GM23248 (cell line): ENCODE measurements at regions not wholly inside any gene's neighbourhood (a gene's known extent, or its start where the extent isn't known, plus 50 kb on each side); places are given as distances from the start of the nearest gene placed in this dataset.
A peak's percentile ranks its signal among the peaks of the same experiment; 100 is the strongest.

Experiments
- DNase-seq: peaks from one replicate; pipeline ENCODE4 v3.0.0-alpha.2; 2015
- H2AFZ ChIP-seq: fragments of 200-600 bp; sonication (generic); 2 replicates; pipeline ENCODE4 v1.6.1; 2016; ENCODE audit warnings: antibody characterized with exemption
- H3F3A ChIP-seq: fragments of 200-600 bp; sonication (generic); 2 replicates; pipeline ENCODE4 v1.6.1; 2016; ENCODE audit warnings: mild to moderate bottlenecking, antibody characterized with exemption, mixed run types; ENCODE audit not compliant: insufficient read depth
- H3K27ac ChIP-seq: fragments of 200-600 bp; sonication (generic); 2 replicates; pipeline ENCODE4 v1.5.1; 2016; ENCODE audit warnings: mild to moderate bottlenecking
- H3K27me3 ChIP-seq: fragments of 200-600 bp; sonication (generic); replicated peaks from 2 replicates; pipeline ENCODE4 v1.6.1; 2016; ENCODE audit warnings: mild to moderate bottlenecking; ENCODE audit not compliant: insufficient read depth
- H3K36me3 ChIP-seq: fragments of 200-600 bp; sonication (generic); 2 replicates; pipeline ENCODE4 v1.6.1; 2016; ENCODE audit warnings: low read depth, mild to moderate bottlenecking
- H3K4me1 ChIP-seq: fragments of 200-600 bp; sonication (generic); 2 replicates; pipeline ENCODE4 v1.6.1; 2016; ENCODE audit warnings: mild to moderate bottlenecking; ENCODE audit not compliant: insufficient read depth
- H3K4me2 ChIP-seq: fragments of 200-600 bp; sonication (generic); one replicate; pipeline ENCODE4 v1.6.1; 2016; ENCODE audit warnings: mild to moderate bottlenecking; ENCODE audit not compliant: unreplicated experiment
- H3K4me3 ChIP-seq: fragments of 200-600 bp; sonication (generic); 2 replicates; pipeline ENCODE4 v1.5.1; 2016; ENCODE audit warnings: mild to moderate bottlenecking
- H3K79me2 ChIP-seq: fragments of 200-600 bp; sonication (generic); 2 replicates; pipeline ENCODE4 v1.6.1; 2016; ENCODE audit warnings: mild to moderate bottlenecking; ENCODE audit not compliant: insufficient read depth
- H3K9ac ChIP-seq: fragments of 200-600 bp; sonication (generic); 2 replicates; pipeline ENCODE4 v1.6.1; 2016; ENCODE audit warnings: mild to moderate bottlenecking
- H3K9me2 ChIP-seq: fragments of 200-600 bp; sonication (generic); 2 replicates; pipeline ENCODE4 v1.6.1; 2016; ENCODE audit warnings: mixed run types, mild to moderate bottlenecking, moderate library complexity; ENCODE audit not compliant: insufficient read depth
- H3K9me3 ChIP-seq: fragments of 200-600 bp; sonication (generic); one replicate; pipeline ENCODE4 v1.6.1; 2017; ENCODE audit warnings: low read depth
- H4K20me1 ChIP-seq: fragments of 200-600 bp; sonication (generic); 2 replicates; pipeline ENCODE4 v1.6.0; 2016; ENCODE audit not compliant: insufficient read depth
- EZH2 ChIP-seq: fragments of 200-600 bp; sonication (generic); IDR thresholded peaks from 2 replicates; pipeline ENCODE4 v1.6.1; 2018; ENCODE audit warnings: antibody characterized with exemption, mild to moderate bottlenecking; ENCODE audit not compliant: insufficient read depth, poor library complexity, severe bottlenecking
- EZH2phosphoT487 ChIP-seq: fragments of 200-600 bp; sonication (generic); IDR thresholded peaks from 2 replicates; pipeline ENCODE4 v1.6.1; 2018; ENCODE audit warnings: antibody characterized with exemption, moderate library complexity, mild to moderate bottlenecking, low read depth; ENCODE audit not compliant: insufficient read depth
- WGBS, 2 experiments: methylation state at CpG; one replicate each; pipeline ENCODE4 v1.1.6; 2015 to 2017; ENCODE audit warnings: low lambda C conversion rate in 2 of 2, low coverage in 1 of 2; ENCODE audit errors: missing lambda C conversion rate in 2 of 2; 5-methylcytosine and 5-hydroxymethylcytosine counted together
- in situ Hi-C: fragments of 300-500 bp; cut with MboI; formaldehyde crosslinking; loops from 2 replicates; pipeline ENCODE4 v1.15.0; 2020

DNA sequence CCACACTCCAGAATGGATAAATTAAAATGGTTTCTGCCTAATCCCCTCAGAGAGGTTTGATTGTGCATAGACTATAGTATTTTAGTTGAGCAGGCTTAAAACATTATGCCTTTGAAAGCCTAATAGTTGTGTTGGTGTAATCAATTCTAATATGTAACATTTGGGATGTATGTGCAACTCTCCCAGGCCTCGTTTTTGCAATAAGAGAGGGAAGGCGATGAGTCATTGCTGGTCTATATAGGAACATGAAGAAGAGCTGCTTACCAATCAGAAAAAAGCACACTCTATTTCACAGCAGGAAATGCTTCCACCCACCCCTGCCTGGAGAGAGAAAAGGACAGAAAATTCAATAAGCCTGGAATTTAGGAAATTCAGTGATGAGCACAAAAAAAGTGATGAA, 1424.0 kb upstream of the PIK3C3 start:
- no peaks in the 10 kb centered on the region for H3K9me3 ChIP-seq
- H3K79me2 ChIP-seq = no peaks in the 10 kb centered on the region
- H3K4me2 ChIP-seq = no peak overlapping the region
- TF ChIP-seq EZH2phosphoT487 (no peak), EZH2 (no peak)
- DNase-seq = no peak
- H4K20me1 ChIP-seq = no peaks in the 10 kb centered on the region
- H3F3A ChIP-seq = no peaks in the 10 kb centered on the region
- no peaks in the 10 kb centered on the region for H3K9me2 ChIP-seq
- 17 to 22% methylated on average over 2 of the region's 2 CpGs for WGBS, 2 experiments
- no peaks in the 10 kb centered on the region for H3K27me3 ChIP-seq
- H3K36me3 ChIP-seq = no peaks in the 10 kb centered on the region
- no peak overlapping the region for H3K4me3 ChIP-seq
- H2AFZ ChIP-seq = no peak overlapping the region
- H3K9ac ChIP-seq = no peak overlapping the region
- H3K4me1 ChIP-seq = no peaks in the 10 kb centered on the region
- no peak overlapping the region for H3K27ac ChIP-seq
- in situ Hi-C loops = no loop called here

DNA sequence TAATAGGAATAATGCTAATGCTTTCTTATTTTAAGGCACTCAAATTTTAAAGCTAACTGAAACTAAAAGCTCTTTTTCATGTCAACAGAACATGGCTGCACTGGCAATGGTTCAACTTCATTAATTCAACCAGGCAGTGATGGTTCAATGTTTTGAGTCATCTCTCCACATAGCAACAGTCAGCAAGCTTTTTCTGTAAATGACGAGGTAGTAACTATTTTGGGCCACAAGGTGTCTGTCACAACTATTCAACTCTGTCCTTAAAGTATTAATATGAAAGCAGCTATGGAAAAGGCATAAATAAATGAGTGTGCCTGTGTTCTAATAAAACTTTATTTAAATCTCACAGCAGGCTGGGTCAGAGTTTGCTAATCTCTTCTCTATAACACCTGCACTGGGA, 1425.6 kb upstream of the PIK3C3 start:
- Histone ChIP-seq H3K4me1 (no peaks in the 10 kb centered on the region), H3K4me3 (no peak overlapping the region), H3K4me2 (no peak overlapping the region), H3K27ac (no peak overlapping the region), H3K9ac (no peak overlapping the region), H3F3A (no peaks in the 10 kb centered on the region), H3K9me2 (no peaks in the 10 kb centered on the region), H4K20me1 (no peaks in the 10 kb centered on the region), H3K9me3 (no peaks in the 10 kb centered on the region), H2AFZ (no peak overlapping the region), H3K36me3 (no peaks in the 10 kb centered on the region), H3K27me3 (no peaks in the 10 kb centered on the region), H3K79me2 (no peaks in the 10 kb centered on the region)
- in situ Hi-C loops = no loop called here
- DNase-seq = peak; percentile 36
- TF ChIP-seq EZH2phosphoT487 (no peak), EZH2 (no peak)
- WGBS, 2 experiments = 2 to 4% methylated on average over 1 of the region's 1 CpG

DNA sequence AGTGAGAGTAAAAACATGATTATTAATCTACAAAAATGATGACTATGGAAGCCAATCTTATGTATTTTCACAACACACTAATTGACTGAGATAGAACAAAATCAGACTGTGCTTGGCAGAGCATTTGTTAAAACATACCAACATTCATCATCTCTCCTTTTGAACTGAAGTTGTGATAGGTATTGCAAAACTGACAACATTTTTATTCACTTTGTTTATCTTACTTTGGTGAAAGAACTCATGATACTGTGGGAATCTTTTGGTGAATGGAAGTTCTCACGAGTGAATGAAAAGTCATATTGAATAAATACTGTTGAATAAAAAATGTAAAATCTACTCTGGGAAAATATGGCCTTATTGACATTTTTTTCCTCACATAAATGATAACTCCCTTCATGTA, 1430.2 kb upstream of the PIK3C3 start:
- TF ChIP-seq EZH2 = no peak
- no peak for TF ChIP-seq EZH2phosphoT487
- H3K27ac ChIP-seq = no peak overlapping the region

GRCh38 chr18:40523287-40523686, 1431.7 kb upstream of the PIK3C3 start:
- Histone ChIP-seq H3K9ac (no peak overlapping the region), H2AFZ (no peak overlapping the region), H3K36me3 (no peaks in the 10 kb centered on the region), H3K27ac (no peak overlapping the region), H3K4me1 (no peaks in the 10 kb centered on the region), H3K9me3 (no peaks in the 10 kb centered on the region), H3K4me2 (no peak overlapping the region), H3F3A (no peaks in the 10 kb centered on the region), H3K27me3 (no peaks in the 10 kb centered on the region), H3K4me3 (no peak overlapping the region), H3K79me2 (no peaks in the 10 kb centered on the region), H3K9me2 (no peaks in the 10 kb centered on the region), H4K20me1 (no peaks in the 10 kb centered on the region)
- 45% methylated on average over 1 of the region's 1 CpG for WGBS, 2 experiments
- no peak for DNase-seq
- in situ Hi-C loops = no loop called here
- TF ChIP-seq EZH2phosphoT487 (no peak), EZH2 (no peak)

More for the DNA sequence above, 1430.2 kb upstream of the PIK3C3 start:
- H3K36me3 ChIP-seq = no peaks in the 10 kb centered on the region
- no peak overlapping the region for H3K9ac ChIP-seq
- WGBS, 2 experiments = 2 to 5% methylated on average over 1 of the region's 1 CpG
- H3K79me2 ChIP-seq = no peaks in the 10 kb centered on the region
- no peaks in the 10 kb centered on the region for H3K9me2 ChIP-seq
- no peak overlapping the region for H3K4me3 ChIP-seq
- no peaks in the 10 kb centered on the region for H4K20me1 ChIP-seq
- no peaks in the 10 kb centered on the region for H3F3A ChIP-seq
- no peak for DNase-seq
- no peak overlapping the region for H2AFZ ChIP-seq
- H3K9me3 ChIP-seq = no peaks in the 10 kb centered on the region
- H3K27me3 ChIP-seq = no peaks in the 10 kb centered on the region
- no peak overlapping the region for H3K4me2 ChIP-seq
- in situ Hi-C loops = no loop called here
- H3K4me1 ChIP-seq = no peaks in the 10 kb centered on the region

DNA sequence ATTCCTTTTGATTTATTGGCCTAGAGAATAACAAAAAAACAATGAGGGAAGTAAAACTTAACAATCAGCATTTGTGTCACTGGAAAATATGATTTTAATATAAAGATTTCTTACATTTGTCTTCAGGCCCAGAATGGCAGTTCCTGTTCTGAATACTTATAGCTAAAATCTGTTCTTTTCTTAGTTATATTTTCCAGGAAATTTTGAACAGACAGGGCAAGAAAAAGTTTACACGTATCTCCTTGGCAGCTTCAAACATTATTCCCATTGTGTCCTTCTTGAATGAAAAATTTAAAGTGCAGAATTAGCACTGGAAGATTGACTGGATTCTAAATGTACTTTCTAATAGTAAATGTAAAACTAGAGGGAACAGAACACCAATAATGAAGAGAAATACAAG, 1454.0 kb upstream of the PIK3C3 start:
- Histone ChIP-seq H3K79me2 (no peaks in the 10 kb centered on the region), H3K27me3 (no peaks in the 10 kb centered on the region; the same call in 1 of the 2 replicates), H3K36me3 (no peaks in the 10 kb centered on the region), H3K4me3 (no peak overlapping the region), H3K4me2 (no peak overlapping the region), H3K27ac (no peak overlapping the region), H3K9me3 (no peaks in the 10 kb centered on the region), H2AFZ (no peak overlapping the region), H3K4me1 (no peaks in the 10 kb centered on the region), H3F3A (no peaks in the 10 kb centered on the region), H3K9ac (no peak overlapping the region), H4K20me1 (no peaks in the 10 kb centered on the region), H3K9me2 (no peaks in the 10 kb centered on the region)
- in situ Hi-C loops = no loop called here
- 4 to 6% methylated on average over 1 of the region's 1 CpG for WGBS, 2 experiments
- no peak for DNase-seq
- TF ChIP-seq EZH2 (no peak), EZH2phosphoT487 (no peak)
